ENCODE measurements at regions not wholly inside any gene's neighbourhood (a gene's known extent, or its start where the extent isn't known, plus 50 kb on each side); places are given as distances from the start of the nearest gene placed in this dataset.
"Not testable (repeated sequence)": the region's sequence is repeated elsewhere in the genome, so short reads cannot be mapped to it uniquely, and the experiment has no call there.

GRCh38 chr1:96552451-96552850 is 169.1 kb upstream of the PTBP2 start:
- Mint-ChIP-seq H3K36me3 (ENCODE audit: low read depth) (no peaks in the 10 kb centered on the region), H3K9me3 (no peaks in the 10 kb centered on the region), H3K4me3 (no peak overlapping the region), H3K27ac (no peak overlapping the region), H3K27me3 (no peaks in the 10 kb centered on the region), H3K4me1 (no peaks in the 10 kb centered on the region)
- ChIA-PET POLR2A (no interaction called here), CTCF (no interaction called here)
- no peak for DNase-seq

GRCh38 chr1:96553811-96554210 is 167.8 kb upstream of the PTBP2 start:
- ChIA-PET CTCF (interaction anchor here (0.6 kb wide), 1 partner anchor 965 kb away, joined by 3 read pairs; no protein-coding TSS in a partner anchor), POLR2A (no interaction called here)
- H3K4me1 Mint-ChIP-seq = no peaks in the 10 kb centered on the region
- DNase-seq = no peak
- H3K27ac Mint-ChIP-seq = no peak overlapping the region
- H3K36me3 Mint-ChIP-seq (ENCODE audit: low read depth) = no peaks in the 10 kb centered on the region
- no peak overlapping the region for H3K4me3 Mint-ChIP-seq
- H3K9me3 Mint-ChIP-seq = no peaks in the 10 kb centered on the region
- H3K27me3 Mint-ChIP-seq = no peaks in the 10 kb centered on the region

GRCh38 chr1:96554364-96554763 is 167.2 kb upstream of the PTBP2 start:
- ChIA-PET POLR2A (no interaction called here), CTCF (interaction anchor here (0.6 kb wide), 1 partner anchor 966 kb away, joined by 3 read pairs; no protein-coding TSS in a partner anchor)
- Mint-ChIP-seq H3K4me3 (no peak overlapping the region), H3K27ac (no peak overlapping the region), H3K27me3 (no peaks in the 10 kb centered on the region), H3K4me1 (no peaks in the 10 kb centered on the region), H3K36me3 (ENCODE audit: low read depth) (no peaks in the 10 kb centered on the region), H3K9me3 (no peaks in the 10 kb centered on the region)
- DNase-seq = no peak

- no peaks in the 10 kb centered on the region for H3K36me3 Mint-ChIP-seq (ENCODE audit: low read depth)
Measured at GRCh38 chr1:96557336-96557735, 164.2 kb upstream of the PTBP2 start.

GRCh38 chr1:96558635-96559034 is 162.9 kb upstream of the PTBP2 start:
- no peaks in the 10 kb centered on the region for H3K27me3 Mint-ChIP-seq
- H3K4me3 Mint-ChIP-seq = no peak overlapping the region
- H3K9me3 Mint-ChIP-seq = no peaks in the 10 kb centered on the region
- CTCF ChIA-PET = no interaction called here
- POLR2A ChIA-PET = no interaction called here
- H3K27ac Mint-ChIP-seq = no peak overlapping the region
- no peaks in the 10 kb centered on the region for H3K36me3 Mint-ChIP-seq (ENCODE audit: low read depth)
- DNase-seq = no peak
- no peaks in the 10 kb centered on the region for H3K4me1 Mint-ChIP-seq

More at GRCh38 chr1:96557336-96557735, 164.2 kb upstream of the PTBP2 start:
- Mint-ChIP-seq H3K4me1 (no peaks in the 10 kb centered on the region), H3K4me3 (no peak overlapping the region), H3K9me3 (no peaks in the 10 kb centered on the region), H3K27me3 (no peaks in the 10 kb centered on the region), H3K27ac (no peak overlapping the region)
- CTCF ChIA-PET = no interaction called here
- POLR2A ChIA-PET = no interaction called here
- no peak for DNase-seq

- H3K36me3 Mint-ChIP-seq (ENCODE audit: low read depth) = no peaks in the 10 kb centered on the region
- no peaks in the 10 kb centered on the region for H3K9me3 Mint-ChIP-seq
- H3K27ac Mint-ChIP-seq = no peak overlapping the region
- ChIA-PET CTCF (no interaction called here), POLR2A (no interaction called here)
- DNase-seq = no peak
- no peaks in the 10 kb centered on the region for H3K27me3 Mint-ChIP-seq
- no peaks in the 10 kb centered on the region for H3K4me1 Mint-ChIP-seq
- H3K4me3 Mint-ChIP-seq = no peak overlapping the region
Measured at GRCh38 chr1:96559181-96559580, 162.4 kb upstream of the PTBP2 start.

- no peak overlapping the region for H3K4me3 Mint-ChIP-seq
- H3K36me3 Mint-ChIP-seq (ENCODE audit: low read depth) = no peaks in the 10 kb centered on the region
- H3K27me3 Mint-ChIP-seq = no peaks in the 10 kb centered on the region
- no peaks in the 10 kb centered on the region for H3K4me1 Mint-ChIP-seq
- H3K27ac Mint-ChIP-seq = no peak overlapping the region
- POLR2A ChIA-PET = no interaction called here
- DNase-seq = no peak
- CTCF ChIA-PET = no interaction called here
- H3K9me3 Mint-ChIP-seq = no peaks in the 10 kb centered on the region
Measured at GRCh38 chr1:96559707-96560596, 161.6 kb upstream of the PTBP2 start.

- no peak for DNase-seq
- POLR2A ChIA-PET = no interaction called here
- CTCF ChIA-PET = no interaction called here
- Mint-ChIP-seq H3K27ac (no peak overlapping the region), H3K36me3 (ENCODE audit: low read depth) (no peaks in the 10 kb centered on the region), H3K4me1 (no peaks in the 10 kb centered on the region), H3K9me3 (no peaks in the 10 kb centered on the region), H3K4me3 (no peak overlapping the region), H3K27me3 (no peaks in the 10 kb centered on the region)
Measured at GRCh38 chr1:96562094-96562493, 159.5 kb upstream of the PTBP2 start.

- DNase-seq; CTCF ChIA-PET; H3K27me3 Mint-ChIP-seq; POLR2A ChIA-PET; H3K36me3 Mint-ChIP-seq (ENCODE audit: low read depth); H3K4me3 Mint-ChIP-seq; H3K9me3 Mint-ChIP-seq; H3K27ac Mint-ChIP-seq; H3K4me1 Mint-ChIP-seq: not testable (repeated sequence)
Measured at GRCh38 chr1:96564401-96564800, 157.2 kb upstream of the PTBP2 start.

GRCh38 chr1:96565546-96565945 is 156.0 kb upstream of the PTBP2 start:
- CTCF ChIA-PET = no interaction called here
- DNase-seq = no peak

GRCh38 chr1:96568639-96569038 is 152.9 kb upstream of the PTBP2 start:
- no peaks in the 10 kb centered on the region for H3K36me3 Mint-ChIP-seq (ENCODE audit: low read depth)
- ChIA-PET POLR2A (no interaction called here), CTCF (no interaction called here)
- no peaks in the 10 kb centered on the region for H3K9me3 Mint-ChIP-seq
- no peaks in the 10 kb centered on the region for H3K4me1 Mint-ChIP-seq
- H3K4me3 Mint-ChIP-seq = no peak overlapping the region
- H3K27me3 Mint-ChIP-seq = no peaks in the 10 kb centered on the region
- DNase-seq = no peak
- no peak overlapping the region for H3K27ac Mint-ChIP-seq

More at GRCh38 chr1:96565546-96565945, 156.0 kb upstream of the PTBP2 start:
- Mint-ChIP-seq H3K4me1 (no peaks in the 10 kb centered on the region), H3K27me3 (no peaks in the 10 kb centered on the region), H3K4me3 (no peak overlapping the region), H3K27ac (no peak overlapping the region), H3K9me3 (no peaks in the 10 kb centered on the region), H3K36me3 (ENCODE audit: low read depth) (no peaks in the 10 kb centered on the region)
- POLR2A ChIA-PET = no interaction called here

GRCh38 chr1:96569288-96569687 is 152.3 kb upstream of the PTBP2 start:
- no peaks in the 10 kb centered on the region for H3K27me3 Mint-ChIP-seq
- CTCF ChIA-PET = no interaction called here

GRCh38 chr1:96579636-96580035 is 141.9 kb upstream of the PTBP2 start:
- H3K36me3 Mint-ChIP-seq (ENCODE audit: low read depth) = no peaks in the 10 kb centered on the region
- H3K27ac Mint-ChIP-seq = no peak overlapping the region
- ChIA-PET POLR2A (no interaction called here), CTCF (no interaction called here)
- DNase-seq = no peak
- no peaks in the 10 kb centered on the region for H3K9me3 Mint-ChIP-seq
- H3K27me3 Mint-ChIP-seq = no peaks in the 10 kb centered on the region
- no peak overlapping the region for H3K4me3 Mint-ChIP-seq
- no peaks in the 10 kb centered on the region for H3K4me1 Mint-ChIP-seq

More at GRCh38 chr1:96569288-96569687, 152.3 kb upstream of the PTBP2 start:
- no peaks in the 10 kb centered on the region for H3K36me3 Mint-ChIP-seq (ENCODE audit: low read depth)
- no peak for DNase-seq
- H3K27ac Mint-ChIP-seq = no peak overlapping the region
- H3K9me3 Mint-ChIP-seq = no peaks in the 10 kb centered on the region
- no peaks in the 10 kb centered on the region for H3K4me1 Mint-ChIP-seq
- H3K4me3 Mint-ChIP-seq = no peak overlapping the region
- POLR2A ChIA-PET = no interaction called here

- Mint-ChIP-seq H3K27me3 (no peaks in the 10 kb centered on the region), H3K27ac (no peak overlapping the region), H3K4me1 (no peaks in the 10 kb centered on the region), H3K36me3 (ENCODE audit: low read depth) (no peaks in the 10 kb centered on the region), H3K9me3 (no peaks in the 10 kb centered on the region), H3K4me3 (no peak overlapping the region)
- ChIA-PET CTCF (no interaction called here), POLR2A (no interaction called here)
- DNase-seq = no peak
Measured at GRCh38 chr1:96580920-96581319, 140.7 kb upstream of the PTBP2 start.

All from activated CD4-positive, alpha-beta T cell treated with anti-CD3 and anti-CD28 coated beads, Interleukin-2, amount 10 ng/mL, durations not matched to agents 7 days and 5 days (primary cell).